GM18502 (cell line): ENCODE measurements at regions not wholly inside any gene's neighbourhood (a gene's known extent, or its start where the extent isn't known, plus 50 kb on each side); places are given as distances from the start of the nearest gene placed in this dataset.

Source experiments
- ATAC-seq: cut with Tn5 transposase; IDR thresholded peaks from one replicate; pipeline ENCODE4 v1.9.1; 2021; ENCODE audit warnings: mild to moderate bottlenecking; ENCODE audit not compliant: unreplicated experiment, poor library complexity

GRCh38 chr9:79378107-79378506 is 193.7 kb upstream of the TLE4 start:
- no peak for ATAC-seq

GRCh38 chr9:79382044-79382443 is 189.7 kb upstream of the TLE4 start:
- ATAC-seq, result no peak

GRCh38 chr9:79382458-79382857 is 189.3 kb upstream of the TLE4 start:
- no peak for ATAC-seq

- no peak for ATAC-seq
Measured at GRCh38 chr9:79383096-79383495, 188.7 kb upstream of the TLE4 start.

- no peak for ATAC-seq
Measured at GRCh38 chr9:79384091-79384490, 187.7 kb upstream of the TLE4 start.

GRCh38 chr9:79384501-79384900 is 187.3 kb upstream of the TLE4 start:
- no peak for ATAC-seq

GRCh38 chr9:79387101-79387835 is 184.5 kb upstream of the TLE4 start:
- ATAC-seq, result no peak

- no peak for ATAC-seq
Measured at GRCh38 chr9:79390077-79390698, 181.6 kb upstream of the TLE4 start.

GRCh38 chr9:79390781-79391770 is 180.7 kb upstream of the TLE4 start:
- no peak for ATAC-seq

- ATAC-seq, result no peak
Measured at GRCh38 chr9:79395228-79395627, 176.5 kb upstream of the TLE4 start.

GRCh38 chr9:79395755-79396154 is 176.0 kb upstream of the TLE4 start:
- no peak for ATAC-seq

- no peak for ATAC-seq
Measured at GRCh38 chr9:79396168-79396567, 175.6 kb upstream of the TLE4 start.

- no peak for ATAC-seq
Measured at GRCh38 chr9:79403495-79403894, 168.3 kb upstream of the TLE4 start.

- no peak for ATAC-seq
Measured at GRCh38 chr9:79408200-79408599, 163.6 kb upstream of the TLE4 start.

GRCh38 chr9:79408617-79409016 is 163.1 kb upstream of the TLE4 start:
- no peak for ATAC-seq

- ATAC-seq, result no peak
Measured at GRCh38 chr9:79409182-79409823, 162.5 kb upstream of the TLE4 start.

- ATAC-seq, result no peak
Measured at GRCh38 chr9:79425840-79426239, 145.9 kb upstream of the TLE4 start.

- ATAC-seq, result no peak
Measured at GRCh38 chr9:79428422-79428821, 143.3 kb upstream of the TLE4 start.

- ATAC-seq, result no peak
Measured at GRCh38 chr9:79430619-79431018, 141.1 kb upstream of the TLE4 start.

- no peak for ATAC-seq
Measured at GRCh38 chr9:79431019-79431679, 140.6 kb upstream of the TLE4 start.
